Gastroesophageal sphincter (tissue), 4 donors: ENCODE measurements at regions not wholly inside any gene's neighbourhood (a gene's known extent, or its start where the extent isn't known, plus 50 kb on each side); places are given as distances from the start of the nearest gene placed in this dataset.

ENCODE experiments used
- ATAC-seq: fragments of 150-250 bp; one replicate; pipeline ENCODE4 v1.9.1; 2016; ENCODE audit warnings: mild to moderate bottlenecking, moderate library complexity
- H3K27ac ChIP-seq, 4 donors: fragments of 200-600 bp; sonication (generic) in 3 of 4; 1 replicate in 3 of 4; 2 replicates in 1 of 4; pipeline ENCODE4 v1.5.1; 2016 to 2019
- H3K27me3 ChIP-seq: fragments of 200-600 bp; sonication (generic); one replicate; pipeline ENCODE4 v1.5.1; 2019
- H3K36me3 ChIP-seq, 2 donors: fragments of 200-600 bp; sonication (generic); one replicate each; pipeline ENCODE4 v1.5.1; 2019; ENCODE audit warnings: control low read depth in 1 of 2
- H3K4me1 ChIP-seq, 3 donors: fragments of 200-600 bp; sonication (generic); 1 replicate in 2 of 3; 2 replicates in 1 of 3; pipeline ENCODE4 v1.5.1; 2016 to 2019; ENCODE audit warnings: control low read depth in 2 of 3
- H3K4me3 ChIP-seq, 2 donors: fragments of 200-600 bp; sonication (generic); one replicate each; pipeline ENCODE4 v1.5.1; 2019; ENCODE audit warnings: mild to moderate bottlenecking in 1 of 2, moderate library complexity in 1 of 2
- H3K9me3 ChIP-seq, 3 donors: fragments of 200-600 bp; sonication (generic); one replicate each; pipeline ENCODE4 v1.5.1; 2017 to 2019; ENCODE audit warnings: control low read depth in 2 of 3
- EP300 ChIP-seq: sonication (generic); formaldehyde crosslinking; IDR thresholded peaks from one replicate; pipeline ENCODE4 v1.6.1; 2017; ENCODE audit warnings: antibody characterized with exemption, mild to moderate bottlenecking
- POLR2A ChIP-seq, 2 donors: fragments of 450-650 bp; IDR thresholded peaks; one replicate each; pipeline ENCODE4 v1.6.1; 2017; ENCODE audit warnings: antibody characterized with exemption in 2 of 2, mild to moderate bottlenecking in 2 of 2, moderate library complexity in 1 of 2
- POLR2AphosphoS5 ChIP-seq: sonication (generic); formaldehyde crosslinking; IDR thresholded peaks from one replicate; pipeline ENCODE4 v1.6.1; 2017; ENCODE audit warnings: antibody characterized with exemption
- WGBS, 2 donors: methylation state at CpG; one replicate each; pipeline ENCODE4 v1.1.5; 2018; ENCODE audit warnings: low coverage in 1 of 2; 5-methylcytosine and 5-hydroxymethylcytosine counted together
- TF ChIP-seq, protein P1 (sequence below), 4 experiments: fragments of 200-600 bp in 2 of 4; fragments of 450-650 bp in 2 of 4; sonication (generic) in 1 of 4; IDR thresholded peaks; one replicate each; pipeline ENCODE4 v1.5.1; 2017 to 2019; ENCODE audit warnings: antibody characterized with exemption in 4 of 4, mild to moderate bottlenecking in 2 of 4, moderate library complexity in 2 of 4

DNA sequence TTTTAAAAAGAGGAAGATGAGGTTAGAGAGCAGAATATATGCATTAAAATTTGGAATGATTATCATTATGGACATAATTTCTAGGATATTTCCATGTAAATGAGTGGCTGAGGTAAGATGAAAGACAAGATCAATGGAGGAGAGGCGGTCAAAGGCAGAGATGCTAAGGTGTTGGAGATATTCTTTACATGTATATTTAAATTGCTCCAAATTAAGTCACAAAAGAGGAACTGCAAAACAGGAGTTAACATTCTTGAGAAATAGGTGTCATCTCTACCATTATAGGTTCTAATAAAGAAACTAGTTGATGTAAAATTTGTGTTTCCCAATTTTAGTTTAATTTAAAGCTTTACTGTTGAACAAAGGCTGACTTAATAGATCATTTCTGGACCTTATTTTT is 268.5 kb upstream of the PPFIA2 start:
- Histone ChIP-seq H3K4me3 (no peak overlapping the region), H3K27me3 (no peaks in the 10 kb centered on the region), H3K4me1 (no peaks in the 10 kb centered on the region), H3K27ac (no peak overlapping the region), H3K36me3 (no peaks in the 10 kb centered on the region), H3K9me3 (no peaks in the 10 kb centered on the region)
- TF ChIP-seq, protein P1, sequence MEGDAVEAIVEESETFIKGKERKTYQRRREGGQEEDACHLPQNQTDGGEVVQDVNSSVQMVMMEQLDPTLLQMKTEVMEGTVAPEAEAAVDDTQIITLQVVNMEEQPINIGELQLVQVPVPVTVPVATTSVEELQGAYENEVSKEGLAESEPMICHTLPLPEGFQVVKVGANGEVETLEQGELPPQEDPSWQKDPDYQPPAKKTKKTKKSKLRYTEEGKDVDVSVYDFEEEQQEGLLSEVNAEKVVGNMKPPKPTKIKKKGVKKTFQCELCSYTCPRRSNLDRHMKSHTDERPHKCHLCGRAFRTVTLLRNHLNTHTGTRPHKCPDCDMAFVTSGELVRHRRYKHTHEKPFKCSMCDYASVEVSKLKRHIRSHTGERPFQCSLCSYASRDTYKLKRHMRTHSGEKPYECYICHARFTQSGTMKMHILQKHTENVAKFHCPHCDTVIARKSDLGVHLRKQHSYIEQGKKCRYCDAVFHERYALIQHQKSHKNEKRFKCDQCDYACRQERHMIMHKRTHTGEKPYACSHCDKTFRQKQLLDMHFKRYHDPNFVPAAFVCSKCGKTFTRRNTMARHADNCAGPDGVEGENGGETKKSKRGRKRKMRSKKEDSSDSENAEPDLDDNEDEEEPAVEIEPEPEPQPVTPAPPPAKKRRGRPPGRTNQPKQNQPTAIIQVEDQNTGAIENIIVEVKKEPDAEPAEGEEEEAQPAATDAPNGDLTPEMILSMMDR (IDR thresholded peaks at IDR 0.05): no peak
- TF ChIP-seq EP300 (no peak), POLR2AphosphoS5 (no peak), POLR2A (IDR thresholded peaks at IDR 0.05) (no peak)
- 93 to 100% methylated on average over 1 of the region's 1 CpG for WGBS, 2 donors
- no peak for ATAC-seq

DNA sequence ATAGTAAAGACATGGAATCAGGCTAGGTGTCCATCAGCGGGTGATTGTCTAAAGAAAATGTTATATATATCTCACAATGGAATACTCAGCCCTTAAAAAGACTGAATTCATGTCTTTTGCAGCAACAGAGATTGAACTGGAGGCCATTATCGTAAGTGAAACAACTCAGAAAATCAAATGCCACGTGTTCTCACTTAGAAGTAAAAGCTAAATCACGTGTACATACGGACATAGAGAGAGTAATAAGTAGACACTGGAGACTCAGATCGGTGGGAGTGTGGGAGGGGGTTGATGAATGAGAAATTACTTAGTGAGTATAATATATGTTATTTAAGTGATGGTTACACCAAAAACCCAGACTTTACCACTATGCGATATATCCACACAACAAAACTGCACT is 266.3 kb upstream of the PPFIA2 start:
- no peak overlapping the region for H3K4me3 ChIP-seq
- no peaks in the 10 kb centered on the region for H3K9me3 ChIP-seq
- no peak for ATAC-seq
- TF ChIP-seq EP300: no peak
- no peak for TF ChIP-seq POLR2A (IDR thresholded peaks at IDR 0.05)
- TF ChIP-seq, protein P1 (IDR thresholded peaks at IDR 0.05): no peak
- TF ChIP-seq POLR2AphosphoS5: no peak
- no peaks in the 10 kb centered on the region for H3K36me3 ChIP-seq
- no peak overlapping the region for H3K27ac ChIP-seq
- WGBS, 2 donors: 86 to 91% methylated on average over 7 of the region's 7 CpGs
- H3K4me1 ChIP-seq: no peaks in the 10 kb centered on the region
- no peaks in the 10 kb centered on the region for H3K27me3 ChIP-seq

DNA sequence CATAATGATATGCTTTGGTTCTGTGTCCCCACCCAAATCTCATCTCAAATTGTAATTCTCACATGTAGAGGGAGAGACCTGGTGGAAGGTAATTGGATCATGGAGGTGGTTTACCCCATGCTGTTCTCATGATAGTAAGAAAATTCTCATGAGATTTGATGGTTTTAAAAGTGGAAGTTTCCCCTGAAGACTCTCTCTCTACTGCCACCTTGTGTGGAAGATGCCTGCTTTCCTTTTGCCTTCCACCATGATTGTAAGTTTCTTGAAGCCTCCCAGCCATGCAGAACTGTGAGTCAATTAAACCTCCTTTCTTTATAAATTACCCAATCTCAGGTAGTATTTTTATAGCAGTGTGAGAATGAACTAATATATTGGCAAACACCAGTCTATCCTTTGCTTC is 260.4 kb upstream of the PPFIA2 start:
- Histone ChIP-seq H3K4me3 (no peak overlapping the region), H3K9me3 (peaks cover 0 to 8% (median 0%) of the 10 kb centered on the region in 3 donors), H3K4me1 (no peaks in the 10 kb centered on the region), H3K27me3 (no peaks in the 10 kb centered on the region), H3K36me3 (no peaks in the 10 kb centered on the region), H3K27ac (no peak overlapping the region)
- ATAC-seq: no peak
- no peak for TF ChIP-seq EP300
- TF ChIP-seq, protein P1 (IDR thresholded peaks at IDR 0.05): peak in 2 of 4 experiments; percentile 8 to 42

DNA sequence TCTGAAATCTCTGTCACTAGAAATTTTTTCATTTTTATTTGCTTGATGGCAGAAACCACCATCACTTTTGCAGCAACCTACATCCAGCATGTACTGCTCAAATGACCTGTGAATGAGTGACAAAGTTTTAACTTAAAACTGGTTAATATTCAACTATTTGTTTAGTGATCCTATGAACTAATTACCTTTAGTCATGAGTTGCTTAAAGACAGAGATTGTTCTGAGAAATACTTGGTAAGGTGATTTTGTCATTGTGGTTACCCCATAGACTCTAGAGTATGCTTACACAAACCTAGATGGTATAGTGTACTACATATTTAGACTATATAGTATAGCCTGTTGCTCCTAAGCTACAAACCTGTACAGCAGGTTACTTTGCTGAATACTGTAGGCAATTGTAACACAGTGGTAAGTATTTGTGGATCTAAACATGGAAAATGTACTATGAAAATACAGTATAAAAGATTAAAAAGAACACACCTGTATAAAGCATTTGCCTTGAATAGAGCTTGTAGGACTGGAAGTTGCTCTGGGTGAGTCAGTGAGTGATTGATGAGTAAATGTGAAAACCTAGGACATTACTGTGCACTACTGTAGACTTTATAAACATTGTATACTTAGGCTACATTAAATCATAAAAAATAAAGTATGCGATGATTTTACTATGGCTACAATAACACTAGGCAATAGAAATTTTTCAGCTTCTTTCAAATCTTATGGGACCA is 256.6 kb upstream of the PPFIA2 start:
- Histone ChIP-seq H3K36me3 (no peaks in the 10 kb centered on the region), H3K4me1 (no peaks in the 10 kb centered on the region), H3K4me3 (no peak overlapping the region), H3K27me3 (no peaks in the 10 kb centered on the region), H3K27ac (no peak overlapping the region), H3K9me3 (peaks cover 0 to 8% (median 0%) of the 10 kb centered on the region in 3 donors)
- ATAC-seq: no peak
- WGBS, 2 donors: 60 to 78% methylated on average over 1 of the region's 1 CpG
- TF ChIP-seq, protein P1 (IDR thresholded peaks at IDR 0.05): no peak
- TF ChIP-seq POLR2A (IDR thresholded peaks at IDR 0.05): no peak

DNA sequence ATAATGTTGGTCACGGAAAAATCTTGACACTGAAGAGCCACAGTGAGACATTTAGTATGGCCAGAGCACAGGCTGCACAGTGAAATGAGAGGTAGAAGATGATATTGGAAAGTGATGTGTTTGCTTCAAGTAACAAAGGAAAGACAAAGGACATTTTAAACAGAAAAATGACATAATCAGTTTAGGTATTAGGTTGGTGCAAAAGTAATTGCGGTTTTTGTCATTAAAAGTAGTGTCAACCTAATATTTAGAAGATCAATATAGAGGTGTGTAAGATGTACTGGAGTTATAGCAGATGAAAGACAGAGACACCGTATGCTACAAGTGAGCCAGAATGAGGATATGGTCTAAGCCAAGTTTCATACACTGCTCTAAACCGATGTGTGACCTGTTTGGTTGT is 253.0 kb upstream of the PPFIA2 start:
- H3K4me1 ChIP-seq: no peaks in the 10 kb centered on the region
- H3K4me3 ChIP-seq: no peak overlapping the region
- no peaks in the 10 kb centered on the region for H3K27me3 ChIP-seq
- no peaks in the 10 kb centered on the region for H3K9me3 ChIP-seq
- no peaks in the 10 kb centered on the region for H3K36me3 ChIP-seq
- WGBS, 2 donors: 73 to 81% methylated on average over 4 of the region's 4 CpGs
- TF ChIP-seq EP300: no peak
- no peak for TF ChIP-seq POLR2A (IDR thresholded peaks at IDR 0.05)
- no peak for TF ChIP-seq POLR2AphosphoS5
- TF ChIP-seq, protein P1 (IDR thresholded peaks at IDR 0.05): no peak
- H3K27ac ChIP-seq: no peak overlapping the region
- no peak for ATAC-seq
